Neuronal stem cell (in vitro differentiated cells): ENCODE measurements at regions not wholly inside any gene's neighbourhood (a gene's known extent, or its start where the extent isn't known, plus 50 kb on each side); places are given as distances from the start of the nearest gene placed in this dataset.

Experiments
- DNase-seq: peaks from one replicate; pipeline ENCODE4 v3.0.0-alpha.2; 2013; ENCODE audit warnings: low spot score
- H2AFZ ChIP-seq: one replicate; pipeline ENCODE4 v1.6.1; 2013; ENCODE audit warnings: mild to moderate bottlenecking, low read length, inconsistent platforms
- H2AK5ac ChIP-seq: 2 replicates; pipeline ENCODE4 v1.6.1; 2013; ENCODE audit warnings: low read depth, mild to moderate bottlenecking, inconsistent platforms, low read length, moderate library complexity, mixed read lengths
- H2BK120ac ChIP-seq: 2 replicates; pipeline ENCODE4 v1.6.1; 2013; ENCODE audit warnings: low read depth, mild to moderate bottlenecking, inconsistent platforms, low read length, moderate library complexity, mixed read lengths
- H2BK12ac ChIP-seq: one replicate; pipeline ENCODE4 v1.6.1; 2013; ENCODE audit warnings: low read length, inconsistent platforms
- H2BK15ac ChIP-seq: 2 replicates; pipeline ENCODE4 v1.6.1; 2013; ENCODE audit warnings: mild to moderate bottlenecking, low read length, inconsistent platforms, mixed read lengths
- H2BK5ac ChIP-seq: one replicate; pipeline ENCODE4 v1.6.1; 2013; ENCODE audit warnings: inconsistent platforms, mild to moderate bottlenecking, low read length, moderate library complexity
- H3K14ac ChIP-seq: one replicate; pipeline ENCODE4 v1.6.1; 2013; ENCODE audit warnings: low read length, inconsistent platforms
- H3K18ac ChIP-seq: 2 replicates; pipeline ENCODE4 v1.6.1; 2013; ENCODE audit warnings: low read length, inconsistent platforms
- H3K23ac ChIP-seq: 2 replicates; pipeline ENCODE4 v1.6.1; 2013; ENCODE audit warnings: low read depth, mild to moderate bottlenecking, mixed read lengths, low read length, inconsistent platforms; ENCODE audit not compliant: poor library complexity
- H3K27ac ChIP-seq: replicated peaks from 3 replicates; pipeline ENCODE4 v1.5.1; 2013; ENCODE audit warnings: low read length, inconsistent platforms
- H3K27me3 ChIP-seq, 3 experiments: 2 replicates each; pipeline ENCODE4 v1.6.1; 2013; ENCODE audit warnings: low read length in 3 of 3, mild to moderate bottlenecking in 2 of 3, inconsistent platforms in 1 of 3, low read depth in 1 of 3, mixed read lengths in 1 of 3, moderate library complexity in 1 of 3; ENCODE audit not compliant: control insufficient read depth in 3 of 3, insufficient read depth in 3 of 3
- H3K36me3 ChIP-seq, 2 donors: replicated peaks in 1 of 2; 2 replicates each; pipeline ENCODE4 v1.6.1; 2013; ENCODE audit warnings: low read length in 2 of 2; ENCODE audit not compliant: control insufficient read depth in 2 of 2, insufficient read depth in 2 of 2
- H3K4ac ChIP-seq: 2 replicates; pipeline ENCODE4 v1.6.1; 2013; ENCODE audit warnings: inconsistent platforms, mild to moderate bottlenecking, low read length, moderate library complexity
- H3K4me1 ChIP-seq, 2 donors: 1 replicate in 1 of 2; 2 replicates in 1 of 2; pipeline ENCODE4 v1.6.1; 2013; ENCODE audit warnings: low read length in 2 of 2, low read depth in 1 of 2; ENCODE audit not compliant: control insufficient read depth in 2 of 2, insufficient read depth in 1 of 2
- H3K4me2 ChIP-seq: one replicate; pipeline ENCODE4 v1.6.1; 2013; ENCODE audit warnings: mild to moderate bottlenecking, low read length, inconsistent platforms; ENCODE audit not compliant: insufficient read depth, poor library complexity, severe bottlenecking
- H3K4me3 ChIP-seq, 2 donors: 2 replicates each; pipeline ENCODE4 v1.5.1; 2013; ENCODE audit warnings: low read length in 2 of 2, mild to moderate bottlenecking in 2 of 2, inconsistent platforms in 1 of 2, moderate library complexity in 1 of 2
- H3K79me1 ChIP-seq: one replicate; pipeline ENCODE4 v1.6.1; 2013; ENCODE audit warnings: low read depth, mild to moderate bottlenecking, inconsistent platforms, low read length, moderate library complexity
- H3K9ac ChIP-seq: one replicate; pipeline ENCODE4 v1.6.1; 2013; ENCODE audit warnings: mild to moderate bottlenecking, low read depth, low read length, inconsistent platforms; ENCODE audit not compliant: poor library complexity
- H3K9me3 ChIP-seq, 2 donors: replicated peaks in 1 of 2; 2 replicates each; pipeline versions ENCODE3 to v1.6.1; 2013; ENCODE audit warnings: low read length in 2 of 2, mild to moderate bottlenecking in 2 of 2, inconsistent platforms in 1 of 2, low read depth in 1 of 2, mixed read lengths in 1 of 2, moderate library complexity in 1 of 2; ENCODE audit not compliant: control insufficient read depth in 2 of 2, insufficient read depth in 1 of 2
- H4K8ac ChIP-seq: one replicate; pipeline ENCODE4 v1.6.1; 2013; ENCODE audit warnings: low read depth, mild to moderate bottlenecking, inconsistent platforms, low read length, moderate library complexity
- H4K91ac ChIP-seq: one replicate; pipeline ENCODE4 v1.6.1; 2013; ENCODE audit warnings: low read length, low read depth, mild to moderate bottlenecking, inconsistent platforms; ENCODE audit not compliant: poor library complexity
- WGBS, 2 donors: extraction: QIAGEN DNeasy Blood & Tissue Kit; methylation state at CpG; one replicate each; pipeline ENCODE4 v1.1.7; 2013; ENCODE audit warnings: missing lambda C conversion rate in 2 of 2, mixed read lengths in 1 of 2; ENCODE audit not compliant: insufficient read length in 2 of 2, insufficient replicate concordance in 1 of 2; ENCODE audit errors: extremely low coverage in 2 of 2; 5-methylcytosine and 5-hydroxymethylcytosine counted together

GRCh38 chr3:8305371-8305770, 196.3 kb upstream of the LMCD1 start:
- H3K14ac ChIP-seq = no peak overlapping the region
- WGBS, 2 donors = no CpG with 5 or more reads among the region's 1 CpG

GRCh38 chr3:8307545-8308110, 194.0 kb upstream of the LMCD1 start:
- Histone ChIP-seq H4K91ac (no peak overlapping the region), H2BK120ac (no peak overlapping the region), H3K23ac (no peak overlapping the region), H2AFZ (no peak overlapping the region), H3K14ac (no peak overlapping the region), H3K18ac (no peak overlapping the region), H3K9me3 (peaks cover 0 to 3% of the 10 kb centered on the region in 2 donors), H3K36me3 (no peaks in the 10 kb centered on the region), H2BK5ac (no peak overlapping the region), H3K79me1 (no peaks in the 10 kb centered on the region), H3K4me1 (no peaks in the 10 kb centered on the region), H3K9ac (no peak overlapping the region), H2BK15ac (no peak overlapping the region), H2BK12ac (no peak overlapping the region), H3K4ac (no peak overlapping the region), H4K8ac (no peak overlapping the region), H3K4me2 (no peak overlapping the region), H3K4me3 (no peak overlapping the region), H2AK5ac (no peak overlapping the region), H3K27me3 (no peaks in the 10 kb centered on the region), H3K27ac (no peak overlapping the region)
- no peak for DNase-seq

More at GRCh38 chr3:8305371-8305770, 196.3 kb upstream of the LMCD1 start:
- Histone ChIP-seq H3K27me3 (no peaks in the 10 kb centered on the region), H3K23ac (no peak overlapping the region), H2BK15ac (no peak overlapping the region), H3K4ac (no peak overlapping the region), H3K79me1 (no peaks in the 10 kb centered on the region), H4K91ac (no peak overlapping the region), H2AFZ (no peak overlapping the region), H3K9me3 (peaks cover 0 to 3% of the 10 kb centered on the region in 2 donors), H3K27ac (no peak overlapping the region), H3K4me2 (no peak overlapping the region), H3K9ac (no peak overlapping the region), H2BK5ac (no peak overlapping the region), H2BK12ac (no peak overlapping the region), H2BK120ac (no peak overlapping the region), H3K36me3 (no peaks in the 10 kb centered on the region), H3K18ac (no peak overlapping the region), H3K4me3 (no peak overlapping the region), H3K4me1 (no peaks in the 10 kb centered on the region), H2AK5ac (no peak overlapping the region), H4K8ac (no peak overlapping the region)
- no peak for DNase-seq

- Histone ChIP-seq H3K9ac (no peak overlapping the region), H3K4ac (no peak overlapping the region), H3K9me3 (peaks cover 0 to 3% of the 10 kb centered on the region in 2 donors), H2BK5ac (no peak overlapping the region), H3K4me1 (no peaks in the 10 kb centered on the region), H3K36me3 (no peaks in the 10 kb centered on the region), H3K27ac (no peak overlapping the region), H3K23ac (no peak overlapping the region), H3K79me1 (no peaks in the 10 kb centered on the region), H2AK5ac (no peak overlapping the region), H3K4me2 (no peak overlapping the region), H3K4me3 (no peak overlapping the region), H4K91ac (no peak overlapping the region), H2AFZ (no peak overlapping the region), H3K14ac (no peak overlapping the region), H3K18ac (no peak overlapping the region), H2BK120ac (no peak overlapping the region), H2BK12ac (no peak overlapping the region), H4K8ac (no peak overlapping the region), H3K27me3 (no peaks in the 10 kb centered on the region), H2BK15ac (no peak overlapping the region)
- WGBS, 2 donors = no CpG with 5 or more reads among the region's 3 CpGs
- no peak for DNase-seq
These were observed 190.3 kb upstream of the LMCD1 start for GRCh38 chr3:8311321-8311720.

GRCh38 chr3:8312685-8313084, 188.9 kb upstream of the LMCD1 start:
- no peaks in the 10 kb centered on the region for H3K4me1 ChIP-seq
- H3K9me3 ChIP-seq = peaks cover 0 to 3% of the 10 kb centered on the region in 2 donors
- H3K9ac ChIP-seq = no peak overlapping the region
- no peak overlapping the region for H2BK12ac ChIP-seq
- H3K14ac ChIP-seq = no peak overlapping the region
- no peak overlapping the region for H4K91ac ChIP-seq
- H4K8ac ChIP-seq = no peak overlapping the region
- no peak overlapping the region for H3K4ac ChIP-seq
- no peak overlapping the region for H2BK15ac ChIP-seq
- H3K27me3 ChIP-seq = no peaks in the 10 kb centered on the region
- H2AFZ ChIP-seq = no peak overlapping the region
- H3K18ac ChIP-seq = no peak overlapping the region
- H2BK5ac ChIP-seq = no peak overlapping the region
- no peaks in the 10 kb centered on the region for H3K36me3 ChIP-seq
- no peak overlapping the region for H3K23ac ChIP-seq
- DNase-seq = no peak
- H3K79me1 ChIP-seq = no peaks in the 10 kb centered on the region
- H3K4me3 ChIP-seq = no peak overlapping the region
- no peak overlapping the region for H2BK120ac ChIP-seq
- no peak overlapping the region for H3K27ac ChIP-seq
- no peak overlapping the region for H2AK5ac ChIP-seq
- H3K4me2 ChIP-seq = no peak overlapping the region
